GDM1 (cell line): ENCODE measurements at regions not wholly inside any gene's neighbourhood (a gene's known extent, or its start where the extent isn't known, plus 50 kb on each side); places are given as distances from the start of the nearest gene placed in this dataset.

Experiments used
- DNase-seq: peaks from one replicate; lab custom pipeline; 2025; lab: John Stamatoyannopoulos, UW

GRCh38 chr10:20726381-20726780 lies 170.7 kb downstream of the NEBL start:
- DNase-seq: no peak

- DNase-seq: no peak
Measured at GRCh38 chr10:20714979-20715378, 182.1 kb downstream of the NEBL start.

- DNase-seq: no peak
Measured at GRCh38 chr10:20714518-20714917, 182.6 kb downstream of the NEBL start.

DNA sequence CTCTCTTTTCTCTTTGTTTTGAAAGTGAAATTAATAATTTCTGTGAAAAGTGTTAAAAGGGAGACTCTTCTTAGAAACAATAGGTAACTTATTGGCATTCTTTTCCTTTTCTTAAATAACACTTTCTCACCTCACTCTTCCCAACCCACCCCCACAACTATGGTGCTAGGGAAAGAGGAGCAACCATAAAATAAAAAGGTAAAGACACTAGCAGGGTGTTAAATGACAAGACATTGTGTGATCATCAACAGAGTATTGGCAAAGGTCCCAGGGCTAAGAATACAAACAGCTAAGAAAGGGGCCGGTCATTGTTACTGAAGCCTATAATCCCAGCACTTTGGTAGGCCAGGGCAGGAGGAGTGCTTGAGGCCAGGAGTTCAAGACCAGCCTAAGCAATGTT lies 183.7 kb downstream of the NEBL start:
- no peak for DNase-seq

- no peak for DNase-seq
Measured at GRCh38 chr10:20712774-20713173, 184.3 kb downstream of the NEBL start.

GRCh38 chr10:20709708-20710107 lies 187.4 kb downstream of the NEBL start:
- no peak for DNase-seq

DNA sequence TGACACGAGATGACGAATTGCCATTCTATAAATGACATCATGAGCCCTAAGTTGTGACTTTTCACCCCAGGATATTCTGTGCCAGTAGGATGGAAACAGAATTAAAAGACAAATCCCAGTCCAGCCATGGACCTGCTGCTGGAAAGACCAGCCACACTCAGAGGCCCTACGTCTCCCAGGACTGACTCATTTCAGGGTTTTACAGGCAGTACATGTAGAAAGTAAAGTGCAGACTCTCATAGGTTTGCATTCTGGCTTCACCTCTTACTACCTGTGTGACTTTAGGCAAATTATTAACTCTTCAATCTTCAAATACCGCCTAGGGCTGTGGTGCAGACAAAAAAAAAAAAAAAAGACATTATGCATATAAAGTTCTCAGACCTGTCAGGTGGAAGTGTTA lies 188.8 kb downstream of the NEBL start:
- no peak for DNase-seq

DNA sequence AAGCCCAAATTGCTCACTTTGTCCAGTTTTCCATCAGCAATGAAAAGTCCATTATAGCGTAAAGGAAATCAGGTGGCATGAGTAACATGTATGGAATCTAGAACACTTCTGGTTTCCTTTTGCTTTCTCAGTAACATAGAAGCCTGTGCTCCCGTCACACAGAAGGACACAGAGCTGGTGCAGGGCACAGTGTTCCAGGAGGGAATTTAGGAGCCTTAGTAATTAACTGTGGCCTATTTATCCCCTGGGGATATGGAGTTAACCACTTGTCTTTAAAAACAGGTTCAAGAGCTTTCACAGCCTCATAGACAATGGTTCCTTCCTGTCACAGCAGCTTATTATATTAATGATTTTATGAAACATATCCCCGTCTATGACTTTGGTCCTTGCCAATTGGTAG lies 189.9 kb downstream of the NEBL start:
- no peak for DNase-seq

DNA sequence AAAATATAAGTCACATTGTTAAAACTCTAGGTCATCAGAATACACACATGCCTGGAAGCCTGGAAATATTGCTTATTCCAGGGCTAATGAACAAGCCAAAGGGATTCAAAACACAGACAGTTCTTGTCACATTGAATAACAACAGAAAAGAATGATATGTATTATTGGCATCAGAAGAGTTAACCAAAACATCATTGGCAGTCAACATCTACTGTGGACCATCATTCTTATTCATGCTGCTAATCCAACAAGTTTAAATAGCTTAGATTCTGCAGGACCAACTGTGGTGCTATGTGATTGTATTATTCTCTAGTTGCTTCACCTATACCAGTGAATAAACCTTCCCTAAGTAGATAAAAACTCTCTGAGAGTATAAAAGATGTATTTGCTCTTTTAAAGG lies 198.3 kb downstream of the NEBL start:
- no peak for DNase-seq

DNA sequence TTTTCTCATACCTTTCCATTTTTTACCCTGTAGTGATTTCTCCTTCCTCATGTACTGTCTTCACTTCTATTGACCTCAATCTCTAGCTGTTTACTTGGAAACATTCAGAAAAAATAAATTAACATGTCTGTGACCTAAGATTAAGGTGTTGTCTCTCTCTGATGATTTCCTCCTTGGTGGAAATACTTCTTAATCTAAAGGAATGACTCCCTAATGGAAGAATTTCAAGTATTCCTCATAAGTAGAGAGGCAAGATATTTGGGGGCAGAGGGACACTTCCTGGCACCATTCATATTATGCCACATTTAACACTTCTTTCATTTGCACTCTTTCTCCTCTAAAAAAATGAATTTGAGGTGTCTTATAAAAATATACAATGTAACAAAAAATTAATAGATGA lies 202.8 kb downstream of the NEBL start:
- DNase-seq: no peak

DNA sequence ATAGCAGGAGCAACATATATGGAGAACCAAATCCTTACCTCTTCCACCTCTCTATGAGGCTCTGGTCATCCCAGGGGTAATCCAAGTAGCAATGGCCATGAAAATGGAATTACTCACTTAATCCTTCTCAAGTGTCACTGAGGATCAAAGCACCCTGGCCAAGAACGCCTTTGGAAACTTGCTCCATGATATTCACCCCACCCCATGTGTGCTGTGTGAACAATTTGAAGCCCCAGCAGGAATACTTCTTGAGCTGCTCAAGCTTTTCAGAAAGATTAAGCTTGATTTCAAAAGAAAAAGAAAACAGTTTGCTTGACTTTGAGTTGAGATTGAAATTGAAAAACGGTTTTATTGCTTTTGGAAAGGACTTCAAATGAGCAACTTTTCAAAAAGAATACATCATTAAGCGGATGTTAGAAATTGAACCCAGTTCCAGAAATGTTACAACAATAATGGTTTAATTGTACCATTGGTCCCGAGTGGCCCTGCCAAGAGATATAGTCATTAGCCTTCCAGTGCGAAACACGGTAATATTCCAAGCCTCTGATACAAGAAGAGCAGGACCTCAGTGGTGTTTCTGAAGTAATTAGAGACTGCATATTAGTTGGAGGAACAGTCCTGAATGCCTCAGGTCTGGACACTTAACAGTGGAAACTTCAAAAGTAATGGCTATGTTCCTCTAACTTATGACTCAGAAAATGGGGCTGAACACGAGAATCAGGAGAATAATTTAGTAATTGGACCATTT lies 208.1 kb downstream of the NEBL start:
- DNase-seq: no peak

DNA sequence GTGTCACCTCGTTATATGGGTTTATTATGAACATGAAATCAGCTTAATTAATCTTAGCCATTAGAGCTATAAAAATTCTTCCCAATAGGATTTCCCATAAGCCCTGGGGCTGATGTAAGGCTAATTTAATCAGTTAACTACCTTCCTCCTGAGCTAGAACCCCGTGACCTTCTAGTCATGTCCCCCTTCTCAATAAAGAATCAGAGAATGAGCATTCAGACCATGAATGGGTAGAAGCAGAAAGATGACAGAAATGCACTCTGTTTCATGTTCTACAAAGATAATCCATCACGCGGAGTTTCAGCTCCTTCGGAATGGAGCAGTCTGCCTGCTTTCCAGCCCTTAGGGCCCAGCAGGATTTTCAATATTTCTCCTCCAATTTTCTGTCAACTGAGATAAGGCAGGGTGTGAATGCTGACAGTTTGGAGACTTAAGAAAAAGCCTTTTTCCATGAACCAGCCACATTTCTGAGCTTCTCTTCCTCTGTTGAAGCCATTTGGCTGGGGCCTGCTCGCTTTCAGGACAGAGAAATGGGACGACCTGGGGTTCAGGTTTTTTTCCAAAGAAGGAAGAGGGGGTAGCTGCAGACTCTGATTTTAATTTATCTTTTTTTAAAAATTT lies 211.0 kb downstream of the NEBL start:
- DNase-seq: no peak

DNA sequence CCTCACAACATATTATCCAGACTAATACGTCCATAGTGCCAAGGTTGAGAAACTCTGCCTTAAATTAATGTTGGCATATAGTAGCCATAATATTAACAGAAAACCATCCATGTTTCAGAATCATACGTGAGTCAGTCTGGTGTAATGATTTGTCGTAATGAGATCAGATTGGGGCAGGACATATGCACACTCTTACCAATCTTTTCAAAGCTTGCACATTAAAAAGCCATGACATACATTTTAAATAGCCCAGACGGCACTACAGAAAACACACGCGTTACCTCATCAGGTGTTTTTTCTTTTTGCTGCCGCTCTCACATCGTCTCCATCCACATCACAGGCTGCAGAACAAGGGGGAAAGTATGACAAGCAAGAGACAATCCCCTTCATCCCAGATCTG lies 211.6 kb downstream of the NEBL start:
- DNase-seq: no peak

DNA sequence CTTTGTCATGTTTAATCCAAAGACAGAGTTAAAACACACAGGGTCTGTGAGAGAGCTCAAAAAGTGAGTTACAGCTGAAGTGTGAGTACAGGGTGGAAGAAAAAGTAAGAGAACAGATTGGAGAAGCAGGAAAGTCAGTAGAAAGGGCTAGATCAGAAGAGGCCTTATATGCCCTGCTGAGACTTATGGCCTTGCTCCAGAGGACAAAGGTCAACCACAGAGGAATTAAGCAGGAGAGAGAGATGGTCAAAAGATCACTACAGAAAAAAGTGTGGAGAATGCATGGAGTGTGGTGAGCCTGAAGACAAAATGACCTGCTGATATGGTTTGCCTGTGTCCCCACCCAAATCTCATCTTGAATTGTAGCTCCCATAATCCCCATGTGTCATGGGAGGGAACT lies 213.8 kb downstream of the NEBL start:
- DNase-seq: no peak

GRCh38 chr10:20682782-20683181 lies 214.3 kb downstream of the NEBL start:
- no peak for DNase-seq

- no peak for DNase-seq
Measured at GRCh38 chr10:20677340-20677739, 219.8 kb downstream of the NEBL start.

DNA sequence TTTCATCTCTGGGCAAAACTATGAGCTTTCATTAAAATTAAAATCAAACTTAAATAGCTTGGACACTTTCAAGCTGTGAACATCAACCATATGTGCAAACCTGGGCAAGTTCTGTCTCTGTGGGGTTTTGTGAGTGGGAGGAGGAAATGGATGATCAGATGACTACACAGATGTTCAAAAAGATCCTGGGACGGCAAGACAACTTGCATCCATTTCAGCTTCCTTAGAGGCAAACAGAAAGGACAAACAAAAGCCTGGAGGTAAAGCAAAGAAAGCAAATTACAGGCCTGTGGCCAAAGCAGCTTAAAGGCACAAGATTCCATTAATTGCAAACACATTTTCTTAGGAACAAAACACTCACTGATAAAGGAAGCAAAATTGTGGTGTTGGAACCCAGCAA lies 222.2 kb downstream of the NEBL start:
- DNase-seq: no peak

DNA sequence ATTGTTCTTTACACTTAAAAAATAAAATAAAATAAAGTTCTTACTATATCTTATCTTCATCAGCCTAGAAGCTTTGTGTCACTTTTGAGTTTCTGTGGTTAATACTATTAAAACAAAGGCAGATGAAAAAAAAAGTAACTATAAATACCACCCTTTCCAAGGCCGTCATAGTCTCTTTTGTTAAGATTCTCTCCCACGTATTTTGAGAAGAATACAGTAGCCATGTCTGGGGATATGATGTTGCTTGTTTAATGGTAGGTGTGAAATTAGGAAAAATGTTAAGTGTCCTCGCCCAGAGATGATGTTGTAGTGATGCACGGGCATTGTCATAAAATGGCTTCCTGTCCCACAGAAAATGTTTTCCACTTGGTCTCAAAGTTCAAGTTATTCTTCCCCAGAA lies 223.9 kb downstream of the NEBL start:
- DNase-seq: no peak

GRCh38 chr10:20672741-20673140 lies 224.4 kb downstream of the NEBL start:
- DNase-seq: no peak

DNA sequence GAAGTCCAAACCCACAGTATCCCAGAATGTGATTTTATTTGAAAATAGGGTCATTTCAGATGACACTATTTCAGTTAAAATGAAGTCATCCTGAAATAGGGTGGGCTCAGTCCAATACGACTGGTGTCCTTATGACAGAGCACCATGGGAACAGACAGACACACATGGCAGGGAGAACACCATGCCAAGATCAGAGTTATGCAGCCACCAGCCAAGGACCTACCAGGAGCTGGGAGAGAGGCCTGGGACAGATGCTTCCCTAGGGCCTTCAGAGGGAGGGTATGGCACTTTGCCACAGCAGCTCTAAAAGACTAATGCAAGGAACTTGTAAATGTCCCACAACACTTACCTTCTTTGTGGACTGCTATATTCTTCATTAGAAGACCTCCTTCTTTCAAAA lies 226.5 kb downstream of the NEBL start:
- DNase-seq: no peak

- no peak for DNase-seq
Measured at GRCh38 chr10:20668985-20669384, 228.1 kb downstream of the NEBL start.

- no peak for DNase-seq
Measured at GRCh38 chr10:20662742-20663141, 234.4 kb downstream of the NEBL start.

DNA sequence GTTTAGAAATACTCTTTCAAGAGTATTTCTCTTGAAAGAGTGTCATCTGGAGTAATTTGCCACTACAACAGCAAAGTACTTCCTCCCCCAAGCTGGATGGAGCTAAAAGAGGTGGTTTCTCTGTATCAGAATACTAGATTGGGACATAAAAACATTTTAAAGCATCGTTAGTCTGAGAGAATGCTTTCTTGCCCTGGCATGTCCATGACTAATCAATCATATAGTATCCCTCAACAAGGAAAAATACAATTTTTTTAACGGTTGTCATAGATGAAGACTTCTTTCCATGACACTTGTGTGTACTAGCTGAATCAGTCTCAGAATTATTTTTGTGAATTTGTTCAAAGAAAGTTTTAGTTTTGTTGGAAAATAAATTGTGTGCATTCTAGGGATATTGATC lies 237.9 kb downstream of the NEBL start:
- DNase-seq: no peak

DNA sequence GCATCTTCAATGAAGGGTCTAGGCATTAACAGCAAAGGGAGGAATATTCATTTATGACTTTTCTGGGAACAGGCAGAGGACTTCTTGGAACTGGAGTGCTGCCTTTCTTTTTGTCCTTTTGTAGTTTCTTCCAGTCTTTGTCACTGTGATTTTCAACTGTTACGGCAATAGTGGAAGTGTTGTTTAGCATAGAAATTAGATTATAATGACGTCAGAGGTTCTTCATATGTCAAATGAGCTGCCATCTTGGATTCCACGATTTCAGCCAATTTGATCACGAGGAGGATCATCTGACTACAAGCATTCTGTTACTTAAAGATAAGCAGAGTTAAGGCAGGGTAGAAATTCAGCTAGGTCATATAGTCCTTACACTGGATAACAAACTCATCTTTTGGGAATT lies 239.0 kb downstream of the NEBL start:
- no peak for DNase-seq
